ENCODE measurements at regions not wholly inside any gene's neighbourhood (a gene's known extent, or its start where the extent isn't known, plus 50 kb on each side); places are given as distances from the start of the nearest gene placed in this dataset.

DNA sequence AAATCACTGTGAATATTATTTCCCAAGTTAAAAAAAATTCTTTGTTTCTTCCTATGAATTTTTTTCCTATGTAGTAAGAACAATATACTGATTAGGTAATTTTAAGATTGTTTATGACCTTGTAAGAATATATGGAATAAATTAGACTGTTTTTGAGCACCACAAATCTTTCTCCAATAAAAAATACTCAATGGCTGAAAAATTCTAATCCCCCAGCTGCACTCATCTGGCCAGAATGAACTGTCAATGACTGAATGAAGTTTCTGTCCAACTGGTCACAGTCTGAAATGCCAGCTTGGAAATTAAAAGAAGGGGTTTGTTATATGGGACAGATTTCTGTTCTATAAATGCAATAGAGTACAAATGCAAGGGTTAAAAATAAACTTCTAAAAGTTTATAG is 569.5 kb upstream of the SEMA6A start:
- Histone ChIP-seq H2BK15ac (ENCODE audit: low read depth, low read length) (no peak overlapping the region), H4K20me1 (ENCODE audit: control insufficient read depth, insufficient read depth, insufficient read length) (no peaks in the 10 kb centered on the region), H3K23me2 (ENCODE audit: insufficient read length, low read depth, low read length, poor library complexity, severe bottlenecking) (no peaks in the 10 kb centered on the region), H3K79me2 (ENCODE audit: insufficient read depth, low read length) (no peaks in the 10 kb centered on the region), H3K9me3 (ENCODE audit: control insufficient read depth, low read depth, low read length) (no peaks in the 10 kb centered on the region), H3K9ac (ENCODE audit: extremely low read depth, insufficient read length, low read length) (no peak overlapping the region), H2AK5ac (ENCODE audit: insufficient read length, low read length) (no peak overlapping the region), H4K91ac (ENCODE audit: insufficient read length, low read depth, low read length) (no peak overlapping the region), H3K18ac (ENCODE audit: insufficient read length, low read depth, low read length) (no peak overlapping the region), H3K4me2 (ENCODE audit: insufficient read depth, insufficient read length, low read length) (no peak overlapping the region), H3K4me1 (ENCODE audit: insufficient read depth, low read length) (no peaks in the 10 kb centered on the region), H3K23ac (ENCODE audit: insufficient read length, low read depth, low read length) (no peak overlapping the region), H3K27me3 (ENCODE audit: insufficient read depth, low read length) (no peaks in the 10 kb centered on the region), H3K79me1 (ENCODE audit: insufficient read depth, low read depth, low read length, poor library complexity, severe bottlenecking) (no peaks in the 10 kb centered on the region), H2BK120ac (ENCODE audit: low read depth, low read length, poor library complexity, severe bottlenecking) (no peak overlapping the region), H3K56ac (ENCODE audit: insufficient read length, low read depth, low read length) (no peak overlapping the region), H3K4ac (ENCODE audit: low read depth, low read length) (no peak overlapping the region), H2AFZ (ENCODE audit: low read length) (no peak overlapping the region), H3K14ac (ENCODE audit: insufficient read depth, low read length) (no peak overlapping the region), H2BK12ac (ENCODE audit: insufficient read length, low read depth, low read length) (no peak overlapping the region), H4K8ac (replicated peaks; ENCODE audit: insufficient read length, low read depth, low read length) (no peak overlapping the region), H3K27ac (ENCODE audit: insufficient read length, low read depth, low read length) (no peak overlapping the region), H2BK5ac (ENCODE audit: insufficient read length, low read length) (no peak overlapping the region), H4K5ac (ENCODE audit: insufficient read length, low read depth, low read length) (no peak overlapping the region), H3T11ph (ENCODE audit: low read length) (no peak overlapping the region), H2BK20ac (ENCODE audit: low read depth, low read length, poor library complexity, severe bottlenecking) (no peak overlapping the region)
- Mint-ChIP-seq H3K27me3 (ENCODE audit: low read depth) (no peaks in the 10 kb centered on the region), H3K27ac (no peak overlapping the region), H3K9me3 (no peaks in the 10 kb centered on the region), H3K4me1 (peaks cover under 1 to 2% of the 10 kb centered on the region in 2 experiments; a peak in 3 of 4 replicates), H3K4me3 (no peak overlapping the region), H3K36me3 (ENCODE audit: insufficient read depth in 1 of 3, low read depth in 3 of 3) (no peaks in the 10 kb centered on the region; a peak in 1 of 7 replicates)
- no peak for DNase-seq
- no peak for TF ChIP-seq CTCF (conservative IDR thresholded peaks at IDR 0.05)
